GM03348 (cell line): ENCODE measurements at regions not wholly inside any gene's neighbourhood (a gene's known extent, or its start where the extent isn't known, plus 50 kb on each side); places are given as distances from the start of the nearest gene placed in this dataset.
"Not testable (repeated sequence)": the region's sequence is repeated elsewhere in the genome, so short reads cannot be mapped to it uniquely, and the experiment has no call there.

Experiments
- DNase-seq: peaks from one replicate; pipeline ENCODE4 v3.0.0; 2012; ENCODE audit warnings: low spot score

DNA sequence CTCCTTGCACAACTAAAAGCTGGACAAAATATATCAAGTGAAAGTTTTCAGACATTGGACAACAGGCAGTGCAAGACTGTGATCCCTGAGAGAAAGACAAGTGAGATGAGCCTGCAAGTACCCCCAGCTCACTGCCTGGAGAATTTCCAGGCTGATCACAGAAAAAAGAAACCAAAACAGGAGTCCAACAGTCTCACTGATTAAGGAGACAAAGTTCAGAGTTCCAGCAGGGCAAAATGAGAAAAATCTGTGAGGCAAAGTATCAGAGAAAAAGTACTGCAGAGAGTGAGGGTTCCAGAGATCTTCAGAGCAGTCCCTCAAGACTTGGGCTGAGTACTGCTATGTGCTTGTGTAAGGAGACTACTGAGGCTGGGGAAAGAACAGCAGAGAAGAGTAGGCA lies 56.0 kb upstream of the PRSS3 start:
- no peak for DNase-seq

- no peak for DNase-seq
Observed at GRCh38 chr9:33740075-33740474, 55.3 kb upstream of the PRSS3 start.

- not testable (repeated sequence) for DNase-seq
Observed at GRCh38 chr9:33740958-33741357, 54.4 kb upstream of the PRSS3 start.

DNA sequence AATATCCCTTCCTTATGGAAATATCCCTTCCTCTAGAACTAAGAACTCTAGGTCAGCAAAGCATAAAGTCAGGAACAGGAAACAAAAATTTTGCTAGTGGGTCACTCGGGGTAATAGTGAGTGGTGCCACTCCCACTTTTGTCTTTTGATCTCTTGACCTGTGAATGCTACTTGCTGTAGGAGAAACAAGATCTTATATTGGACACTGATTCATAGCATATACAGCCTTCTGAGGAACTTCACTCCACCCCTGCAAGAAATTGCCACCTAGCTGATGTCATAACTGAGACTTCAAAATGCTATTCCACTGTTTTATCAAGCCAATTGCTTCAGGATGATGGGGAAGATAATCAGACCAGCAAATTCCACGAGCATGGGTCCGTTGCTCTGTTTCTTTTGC lies 53.3 kb upstream of the PRSS3 start:
- DNase-seq = no peak

- no peak for DNase-seq
Observed at GRCh38 chr9:33742519-33742918, 52.8 kb upstream of the PRSS3 start.
